HG02970 (cell line): ENCODE measurements at regions not wholly inside any gene's neighbourhood (a gene's known extent, or its start where the extent isn't known, plus 50 kb on each side); places are given as distances from the start of the nearest gene placed in this dataset.
"Not testable (repeated sequence)": the region's sequence is repeated elsewhere in the genome, so short reads cannot be mapped to it uniquely, and the experiment has no call there.

Source experiments
- ATAC-seq: cut with Tn5 transposase; IDR thresholded peaks from one replicate; pipeline ENCODE4 v1.9.1; 2021; ENCODE audit warnings: mild to moderate bottlenecking, moderate library complexity, moderate number of reproducible peaks; ENCODE audit not compliant: unreplicated experiment, low FRiP score

DNA sequence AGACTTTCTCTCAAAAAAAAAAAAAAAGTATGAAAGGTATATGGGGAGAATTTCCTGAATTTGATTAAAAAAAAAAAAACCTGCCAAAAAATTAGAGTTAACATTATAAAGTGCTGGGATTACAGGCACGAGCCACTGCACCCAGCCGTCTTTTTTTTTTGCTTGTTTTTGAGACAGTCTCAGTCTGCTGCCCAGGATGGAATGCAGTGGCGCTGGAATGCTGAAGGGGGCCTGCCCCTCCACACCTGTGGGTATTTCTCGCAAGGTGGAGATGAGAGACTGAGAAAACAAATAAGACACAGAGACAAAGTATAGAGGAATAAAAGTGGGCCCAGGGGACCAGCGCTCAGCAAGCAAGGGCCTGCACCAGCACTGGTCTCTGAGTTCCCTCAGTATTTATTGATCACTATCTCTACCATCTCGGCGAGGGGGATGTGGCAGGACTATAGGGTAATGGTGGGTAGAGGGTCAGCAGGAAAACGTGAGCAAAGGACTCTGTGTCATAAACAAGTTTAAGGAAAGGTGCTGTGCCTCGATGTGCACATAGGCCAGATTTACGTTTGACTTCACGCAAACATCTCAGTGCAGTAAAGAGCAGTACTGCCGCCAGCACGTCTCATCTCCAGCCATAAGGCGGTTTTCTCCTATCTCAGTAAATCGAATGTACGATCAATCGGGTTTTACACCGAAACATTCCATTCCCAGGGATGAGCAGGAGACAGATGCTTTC, 117.2 kb downstream of the GOSR1 start:
- ATAC-seq, result no peak

- no peak for ATAC-seq
Observed at GRCh38 chr17:30590081-30590733, 113.0 kb downstream of the GOSR1 start.

DNA sequence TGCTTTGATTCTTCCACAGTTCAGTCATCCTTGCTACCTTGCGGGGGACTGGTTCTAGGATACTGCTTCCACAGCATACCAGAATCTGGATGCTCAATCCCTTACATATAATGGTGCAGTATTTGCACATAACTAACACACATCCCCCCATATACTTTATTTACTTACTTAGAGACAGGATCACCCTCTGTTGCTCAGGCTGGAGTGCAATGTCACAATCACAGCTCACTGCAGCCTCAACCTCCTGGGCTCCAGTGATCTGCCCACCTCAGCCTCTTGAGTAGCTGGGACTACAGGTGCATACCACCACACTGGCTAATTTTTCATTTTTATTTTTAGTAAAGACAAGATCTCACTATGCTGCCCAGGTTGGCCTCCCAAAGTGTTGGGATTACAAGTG, 112.2 kb downstream of the GOSR1 start:
- ATAC-seq, result no peak

DNA sequence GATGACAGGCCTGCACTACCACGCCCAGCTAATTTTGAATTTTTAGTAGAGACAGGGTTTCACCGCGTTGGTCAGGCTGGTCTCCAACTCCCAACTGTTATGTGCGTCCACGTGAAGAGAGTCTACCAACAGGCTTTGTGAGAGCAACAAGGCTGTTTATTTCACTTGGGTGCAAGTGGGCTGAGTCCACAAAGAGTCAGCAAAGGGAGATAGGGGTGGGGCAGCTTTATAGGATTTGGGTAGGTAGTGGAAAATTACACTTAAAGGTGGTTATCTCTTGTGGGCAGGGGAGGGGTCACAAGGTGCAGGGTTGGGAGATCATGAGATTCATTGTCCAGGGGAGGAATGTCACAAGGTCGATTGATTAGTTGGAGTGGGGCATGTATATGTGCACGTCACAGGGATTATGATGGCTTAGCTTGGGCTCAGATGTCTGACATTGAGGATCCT, 111.6 kb downstream of the GOSR1 start:
- no peak for ATAC-seq

DNA sequence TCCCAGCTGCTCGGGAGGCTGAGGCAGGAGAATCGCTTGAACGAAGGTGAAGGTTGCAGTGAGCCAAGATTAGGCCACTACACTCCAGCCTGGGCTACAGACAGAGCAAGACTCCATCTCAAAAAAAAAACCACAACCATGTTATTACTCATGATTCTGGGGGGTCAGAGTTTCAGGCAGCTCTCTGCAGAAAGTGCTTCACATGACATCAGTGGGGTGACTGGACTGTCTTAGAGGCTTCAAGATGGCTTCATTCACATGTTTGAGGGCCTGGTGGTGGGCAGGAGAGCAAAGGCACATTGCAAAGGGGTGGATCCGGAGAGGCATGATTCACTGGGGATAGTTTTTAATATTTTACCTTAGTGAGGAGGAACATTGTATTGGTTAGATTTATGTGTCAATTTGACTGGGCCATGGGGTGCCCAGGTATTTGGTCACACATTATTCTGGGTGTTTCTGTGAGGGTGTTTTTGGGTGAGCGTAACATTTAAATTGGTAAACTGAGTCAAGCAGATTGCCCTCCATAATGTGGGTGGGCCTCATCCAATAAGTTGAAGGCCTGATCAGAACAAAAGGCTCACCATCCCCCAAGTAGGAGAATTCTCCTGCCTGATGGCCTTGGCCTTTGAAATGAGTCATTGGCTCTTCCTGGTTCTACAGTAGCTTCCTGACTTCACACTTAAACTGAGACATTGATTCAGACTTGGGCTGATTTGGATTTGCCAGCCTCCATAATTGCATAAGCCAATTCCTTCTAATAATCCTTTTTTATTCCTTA, 109.8 kb downstream of the GOSR1 start:
- no peak for ATAC-seq

GRCh38 chr17:30584810-30585209, 107.6 kb downstream of the GOSR1 start:
- no peak for ATAC-seq

GRCh38 chr17:30580916-30581315, 103.7 kb downstream of the GOSR1 start:
- ATAC-seq, result no peak

DNA sequence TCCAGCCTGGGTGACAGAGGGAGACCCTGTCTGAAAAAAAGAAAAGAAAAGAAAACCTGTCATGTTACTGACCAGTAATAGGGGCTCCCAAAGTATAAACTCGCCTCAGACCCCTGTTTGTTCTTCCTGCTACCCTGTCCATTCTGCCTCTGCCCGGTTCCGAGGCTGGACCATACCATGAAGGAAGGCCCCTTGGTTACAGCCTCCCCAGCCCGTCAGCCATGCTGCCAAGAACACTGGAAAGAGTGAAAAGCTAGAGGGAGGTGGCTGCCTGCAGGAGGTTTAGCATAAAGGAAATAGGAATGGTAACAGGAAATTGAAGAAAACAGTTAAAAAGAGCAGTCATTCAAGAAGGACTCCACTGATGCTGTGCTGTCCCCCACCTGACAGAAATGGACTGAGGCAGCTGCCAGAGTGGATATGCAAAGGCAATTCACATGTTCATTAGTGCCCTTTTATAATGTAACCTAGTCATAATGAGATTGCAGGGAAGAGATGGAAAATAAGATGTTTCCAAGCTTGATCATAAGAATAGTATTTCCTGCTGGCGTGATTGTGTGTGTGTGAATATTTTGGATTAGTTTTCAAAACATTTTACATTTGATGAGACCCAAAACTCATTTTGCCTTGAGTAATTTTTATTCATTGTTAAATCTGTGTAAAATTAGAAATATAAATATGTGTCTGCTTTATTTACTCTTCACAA, 102.6 kb downstream of the GOSR1 start:
- ATAC-seq, result no peak

DNA sequence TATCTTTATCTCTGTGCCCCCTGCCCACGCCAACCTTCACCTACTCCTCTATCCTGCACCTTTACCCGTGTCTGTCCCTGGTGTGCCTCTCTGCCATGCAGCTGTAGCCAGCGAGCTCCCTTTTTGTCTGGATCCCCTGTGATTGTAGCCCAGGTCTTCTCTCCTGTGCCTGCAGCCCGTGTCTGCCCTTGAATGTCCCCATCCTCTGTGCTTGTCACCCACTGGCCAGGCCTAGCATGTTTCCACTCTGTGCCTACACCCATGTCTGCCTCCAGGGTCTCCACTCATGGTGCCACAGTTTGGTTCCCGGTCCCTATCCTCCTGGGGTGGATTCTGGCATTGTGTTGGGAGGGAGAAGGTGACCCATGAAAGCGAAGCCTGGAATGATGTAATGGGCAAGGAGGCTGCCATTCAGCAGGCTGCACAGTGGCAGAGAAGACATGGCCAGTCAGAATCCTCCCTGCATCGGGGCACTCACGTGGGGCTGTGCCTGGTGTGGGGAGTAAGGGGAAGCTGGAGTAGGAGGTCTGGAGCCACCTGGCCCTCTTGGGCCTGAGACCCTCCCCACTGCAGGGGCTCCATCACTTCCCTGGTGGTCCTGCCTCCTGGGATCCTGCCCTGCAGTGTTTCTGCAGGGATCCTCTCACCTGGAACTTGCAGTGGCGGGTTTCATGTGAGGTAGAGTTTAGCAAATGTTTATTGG, 101.0 kb downstream of the GOSR1 start:
- ATAC-seq, result not testable (repeated sequence)
